AG09319 (cell line): ENCODE measurements at regions not wholly inside any gene's neighbourhood (a gene's known extent, or its start where the extent isn't known, plus 50 kb on each side); places are given as distances from the start of the nearest gene placed in this dataset.
"Not testable (repeated sequence)": the region's sequence is repeated elsewhere in the genome, so short reads cannot be mapped to it uniquely, and the experiment has no call there.

Experiments
- DNase-seq: peaks from one replicate; pipeline ENCODE4 v3.0.0-alpha.2; 2010; ENCODE audit warnings: low read depth; ENCODE audit errors: extremely low read depth
- TF ChIP-seq, protein P1 (sequence below): IDR thresholded peaks from 2 replicates; pipeline ENCODE4 v1.5.1; 2011; ENCODE audit warnings: low read depth, mild to moderate bottlenecking, inconsistent platforms, low read length, moderate library complexity

DNA sequence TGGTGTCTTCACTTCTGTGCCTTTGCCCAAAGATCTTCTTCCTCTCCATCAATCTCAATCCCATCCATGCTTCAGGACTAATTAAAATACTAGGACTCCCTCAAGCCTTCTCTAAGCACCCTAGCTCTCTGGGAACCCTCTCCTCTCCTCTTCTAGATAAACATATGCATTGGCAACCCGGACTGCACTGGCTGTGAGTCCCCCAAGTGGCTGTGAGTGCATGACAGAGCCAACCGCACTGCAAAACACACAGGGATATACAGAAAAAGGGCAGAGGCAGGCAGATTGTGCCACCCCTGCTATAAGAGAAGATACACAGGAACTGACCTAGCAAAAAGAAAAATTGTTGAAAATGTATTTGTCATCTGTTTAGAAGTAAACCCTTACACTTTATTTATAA, 457.1 kb downstream of the MFSD1 start:
- DNase-seq = no peak
- TF ChIP-seq, protein P1, sequence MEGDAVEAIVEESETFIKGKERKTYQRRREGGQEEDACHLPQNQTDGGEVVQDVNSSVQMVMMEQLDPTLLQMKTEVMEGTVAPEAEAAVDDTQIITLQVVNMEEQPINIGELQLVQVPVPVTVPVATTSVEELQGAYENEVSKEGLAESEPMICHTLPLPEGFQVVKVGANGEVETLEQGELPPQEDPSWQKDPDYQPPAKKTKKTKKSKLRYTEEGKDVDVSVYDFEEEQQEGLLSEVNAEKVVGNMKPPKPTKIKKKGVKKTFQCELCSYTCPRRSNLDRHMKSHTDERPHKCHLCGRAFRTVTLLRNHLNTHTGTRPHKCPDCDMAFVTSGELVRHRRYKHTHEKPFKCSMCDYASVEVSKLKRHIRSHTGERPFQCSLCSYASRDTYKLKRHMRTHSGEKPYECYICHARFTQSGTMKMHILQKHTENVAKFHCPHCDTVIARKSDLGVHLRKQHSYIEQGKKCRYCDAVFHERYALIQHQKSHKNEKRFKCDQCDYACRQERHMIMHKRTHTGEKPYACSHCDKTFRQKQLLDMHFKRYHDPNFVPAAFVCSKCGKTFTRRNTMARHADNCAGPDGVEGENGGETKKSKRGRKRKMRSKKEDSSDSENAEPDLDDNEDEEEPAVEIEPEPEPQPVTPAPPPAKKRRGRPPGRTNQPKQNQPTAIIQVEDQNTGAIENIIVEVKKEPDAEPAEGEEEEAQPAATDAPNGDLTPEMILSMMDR = no peak

DNA sequence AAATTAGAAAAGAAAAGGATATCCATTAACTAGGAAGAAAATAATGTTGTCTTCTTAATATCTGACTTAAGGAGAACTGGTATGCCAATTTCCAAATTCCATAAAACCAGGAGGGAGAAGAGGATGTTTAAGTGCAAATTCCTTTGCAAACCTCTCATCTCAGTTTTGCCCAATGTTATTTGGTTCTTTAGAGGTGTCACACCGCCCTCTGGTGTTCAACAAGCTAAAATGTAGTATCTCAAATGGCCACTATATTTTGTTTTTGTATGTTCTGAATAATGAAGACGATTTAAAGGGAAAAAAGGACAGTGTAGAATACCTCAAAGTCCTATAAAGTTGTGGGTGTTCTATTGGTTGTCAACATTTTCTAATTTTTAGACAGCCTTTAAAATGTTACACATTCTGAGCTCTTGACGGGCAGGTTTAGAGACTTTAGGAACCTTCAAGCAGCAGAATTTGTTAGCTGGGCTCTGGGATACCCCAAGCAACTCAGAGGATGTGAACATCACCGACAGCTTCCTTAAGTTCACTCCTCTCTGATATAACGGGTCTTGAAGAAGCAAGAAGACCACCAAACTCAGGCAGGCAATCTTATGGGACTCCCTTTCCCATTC, 458.3 kb downstream of the MFSD1 start:
- TF ChIP-seq, protein P1 = peak; percentile 70
- peak; percentile 51 for DNase-seq

DNA sequence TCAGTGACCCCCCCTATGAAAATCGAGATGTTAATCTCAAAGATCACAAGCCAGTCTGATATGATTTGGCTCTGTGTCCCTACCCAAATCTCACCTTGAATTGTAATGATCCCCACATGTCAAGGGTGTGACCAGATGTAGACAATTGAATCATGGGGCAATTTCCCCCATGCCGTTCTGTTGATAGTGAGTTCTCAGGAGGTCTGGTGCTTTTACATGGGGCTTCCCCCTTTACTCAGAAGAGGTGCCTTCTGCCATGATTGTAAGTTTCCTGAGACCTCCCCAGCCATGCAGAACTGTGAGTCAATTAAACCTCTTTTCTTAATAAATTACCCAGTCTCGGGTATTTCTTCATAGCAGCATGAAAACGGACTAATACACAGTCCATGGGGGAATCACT, 459.5 kb downstream of the MFSD1 start:
- DNase-seq = not testable (repeated sequence)

DNA sequence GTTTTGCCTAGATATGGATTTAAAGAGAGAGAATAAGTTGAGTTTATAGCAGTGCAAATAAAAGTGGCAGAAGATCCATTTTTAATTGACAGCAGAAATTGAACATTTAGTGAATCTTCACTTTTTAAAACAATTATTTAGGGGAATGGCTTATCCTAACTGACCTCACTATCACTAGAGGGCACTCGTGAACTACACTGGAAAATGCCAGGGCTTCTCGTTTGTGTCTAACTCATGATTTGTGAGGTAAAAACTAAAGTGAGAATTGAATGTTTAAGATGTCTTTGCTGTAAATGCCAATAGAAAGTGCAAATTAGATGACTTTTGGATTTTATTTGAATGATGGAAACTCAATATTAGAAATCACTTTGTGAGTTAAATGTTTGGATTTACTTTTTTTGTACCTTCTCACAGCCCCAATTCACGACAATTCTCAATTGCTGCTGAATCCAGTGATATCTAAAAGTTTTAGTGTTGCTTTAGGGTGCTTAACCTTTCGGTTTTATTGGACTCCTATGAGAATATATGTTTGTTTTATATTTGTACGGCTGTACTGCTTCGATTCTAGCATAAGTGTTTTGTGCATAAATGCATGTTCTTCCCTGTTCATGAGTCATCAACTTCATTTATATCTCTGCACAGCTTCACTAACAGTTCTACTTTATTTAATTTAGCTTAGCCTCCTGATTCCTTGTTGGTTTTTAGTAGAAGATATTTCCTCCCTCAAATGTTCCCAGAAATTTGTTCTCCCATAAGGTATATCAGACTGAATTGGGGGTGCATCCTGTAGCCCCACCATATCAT, 462.1 kb downstream of the MFSD1 start:
- TF ChIP-seq, protein P1 = peak; percentile 82

DNA sequence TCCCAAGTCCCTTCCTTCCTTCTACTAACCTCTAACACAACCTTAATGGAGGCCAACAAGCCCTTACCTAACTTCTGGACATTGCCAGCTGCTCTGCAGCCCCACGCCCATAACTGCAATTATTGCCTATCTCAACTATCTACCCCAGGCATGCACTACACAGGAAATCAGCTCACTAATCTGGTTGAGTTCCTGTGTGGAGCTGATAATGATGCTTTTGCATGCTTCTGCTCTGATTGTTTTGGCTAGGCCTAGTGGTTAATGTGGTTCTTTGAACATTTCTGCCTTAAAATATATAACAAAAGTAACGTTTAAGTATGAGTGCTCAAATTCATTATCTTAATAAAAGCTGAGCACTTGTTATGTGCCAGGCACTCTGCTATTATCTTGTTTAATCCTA, 463.9 kb downstream of the MFSD1 start:
- TF ChIP-seq, protein P1 = no peak
- no peak for DNase-seq

More for the DNA sequence above, 462.1 kb downstream of the MFSD1 start:
- DNase-seq = no peak

DNA sequence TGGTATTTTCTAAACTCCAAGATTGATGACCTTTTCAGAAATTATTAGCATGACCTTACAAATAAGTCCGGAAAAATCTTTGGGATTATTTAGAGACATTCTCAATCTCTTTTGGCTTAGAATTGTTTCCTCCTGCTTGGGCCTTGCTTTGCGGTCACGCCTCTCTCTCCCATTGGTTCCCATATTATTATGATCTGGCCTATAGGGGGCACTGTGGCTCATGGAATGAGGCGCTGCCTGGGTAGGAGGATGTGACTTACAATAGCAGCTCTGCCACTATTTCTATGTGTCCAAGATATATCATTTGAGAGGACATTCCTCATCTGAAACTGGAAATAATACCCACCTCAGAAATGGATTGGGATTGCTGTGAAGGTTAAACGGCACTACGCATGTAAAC, 464.9 kb downstream of the MFSD1 start:
- TF ChIP-seq, protein P1 = no peak
- no peak for DNase-seq

DNA sequence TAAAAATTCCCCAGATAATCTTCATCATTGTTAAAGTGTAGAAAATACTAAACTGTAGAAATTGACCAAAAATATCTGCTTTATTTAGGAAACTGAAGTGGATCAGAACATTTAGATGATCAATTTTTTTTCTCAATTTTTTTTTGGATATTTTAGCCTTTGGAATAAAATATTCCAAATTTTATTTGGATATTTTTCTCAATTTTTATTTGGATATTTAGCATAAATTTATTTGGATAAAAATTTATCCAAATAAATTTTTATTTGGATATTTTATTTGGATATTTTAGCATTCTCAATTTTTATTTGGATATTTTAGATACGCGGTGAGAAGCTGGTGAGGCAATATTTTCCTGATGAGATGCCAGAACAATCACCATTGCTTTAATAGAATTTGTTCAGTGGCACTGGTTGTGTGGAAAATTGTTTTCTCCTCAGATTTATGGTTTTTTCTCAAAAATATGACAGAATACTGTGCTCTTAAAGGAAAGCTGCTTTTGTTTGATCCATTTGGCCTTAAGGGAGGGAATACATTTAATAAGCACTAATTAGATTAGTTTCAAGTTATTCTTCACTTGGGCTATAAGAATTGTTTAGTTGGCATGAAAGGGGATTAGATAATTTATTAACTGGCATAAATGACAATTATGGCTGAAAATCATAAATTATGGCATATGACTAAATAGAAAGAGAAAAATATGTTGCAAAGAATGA, 470.1 kb downstream of the MFSD1 start:
- TF ChIP-seq, protein P1 = no peak
- DNase-seq = no peak
